ENCODE measurements at regions not wholly inside any gene's neighbourhood (a gene's known extent, or its start where the extent isn't known, plus 50 kb on each side); places are given as distances from the start of the nearest gene placed in this dataset.
"Not testable (repeated sequence)": the region's sequence is repeated elsewhere in the genome, so short reads cannot be mapped to it uniquely, and the experiment has no call there.

- DNase-seq: no peak
Measured at GRCh38 chr18:67455890-67456501, 60.5 kb downstream of the DSEL start.

GRCh38 chr18:67453901-67454300, 62.6 kb downstream of the DSEL start:
- no peak for DNase-seq

- DNase-seq: no peak
Measured at GRCh38 chr18:67451960-67452359, 64.6 kb downstream of the DSEL start.

- not testable (repeated sequence) for DNase-seq
Measured at GRCh38 chr18:67451101-67451500, 65.4 kb downstream of the DSEL start.

DNA sequence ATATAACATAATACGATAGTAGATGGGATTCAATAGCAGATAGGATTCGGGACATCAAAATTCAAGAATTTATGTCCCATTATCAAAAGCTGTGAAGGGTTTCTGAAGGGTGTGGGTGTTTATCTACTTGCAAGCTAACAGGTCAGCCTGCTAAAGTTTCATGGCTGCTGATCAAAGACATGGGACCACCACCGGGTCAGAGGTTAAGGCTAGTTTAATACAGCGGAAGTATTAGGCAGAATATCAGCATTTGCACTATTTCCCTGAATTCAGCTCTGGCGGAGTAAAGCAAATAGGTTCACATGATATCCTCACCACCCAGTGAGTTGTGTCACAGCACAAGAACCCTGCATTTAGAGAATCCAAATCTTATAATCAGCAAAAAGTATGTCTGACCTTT, 82.5 kb downstream of the DSEL start:
- DNase-seq: no peak

GRCh38 chr18:67432806-67433205, 83.7 kb downstream of the DSEL start:
- no peak for DNase-seq

- no peak for DNase-seq
Measured at GRCh38 chr18:67428805-67429204, 87.7 kb downstream of the DSEL start.

- DNase-seq: no peak
Measured at GRCh38 chr18:67428158-67428557, 88.4 kb downstream of the DSEL start.

- no peak for DNase-seq
Measured at GRCh38 chr18:67426486-67426885, 90.0 kb downstream of the DSEL start.

- DNase-seq: no peak
Measured at GRCh38 chr18:67425672-67426071, 90.8 kb downstream of the DSEL start.

- no peak for DNase-seq
Measured at GRCh38 chr18:67421651-67422050, 94.9 kb downstream of the DSEL start.

GRCh38 chr18:67417864-67418523, 98.5 kb downstream of the DSEL start:
- DNase-seq: no peak

DNA sequence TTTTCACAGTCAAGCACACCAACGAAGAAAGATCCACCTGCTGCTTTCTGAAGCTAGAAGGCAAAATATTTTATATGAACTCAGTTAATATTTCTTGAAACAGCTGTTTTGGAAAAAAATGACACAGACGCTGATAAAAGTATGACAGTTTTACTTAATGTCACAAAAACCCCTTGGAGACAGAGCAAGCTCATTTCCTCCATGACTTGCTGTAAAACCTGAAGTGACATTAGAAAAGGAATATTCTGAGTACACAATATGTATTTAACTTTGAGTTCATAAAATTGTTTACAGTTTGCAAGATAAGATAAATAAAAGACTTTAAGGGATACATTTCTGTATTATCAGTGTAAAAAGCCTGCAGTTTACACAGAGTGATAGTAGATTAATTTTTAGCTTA, 105.4 kb downstream of the DSEL start:
- no peak for DNase-seq

- DNase-seq: no peak
Measured at GRCh38 chr18:67410075-67411070, 106.1 kb downstream of the DSEL start.

DNA sequence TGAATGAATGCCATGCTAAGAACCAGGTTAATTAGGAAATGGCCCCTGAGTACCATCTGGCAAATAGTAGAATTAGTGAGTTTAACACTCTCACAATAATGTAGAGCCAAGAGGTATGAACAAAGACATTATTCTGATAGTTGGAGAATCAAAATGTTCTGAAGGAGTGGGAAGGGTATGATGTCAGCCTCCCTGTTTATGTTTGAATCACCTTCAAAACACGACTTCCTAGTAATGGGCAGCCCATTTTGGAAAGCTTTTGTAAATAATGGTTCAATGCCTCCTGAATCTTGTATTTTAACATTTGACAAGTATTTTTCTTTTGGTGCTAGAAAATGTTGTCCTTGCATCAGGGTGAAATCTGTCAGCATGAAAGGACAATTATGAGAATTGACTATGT, 108.3 kb downstream of the DSEL start:
- no peak for DNase-seq

DNA sequence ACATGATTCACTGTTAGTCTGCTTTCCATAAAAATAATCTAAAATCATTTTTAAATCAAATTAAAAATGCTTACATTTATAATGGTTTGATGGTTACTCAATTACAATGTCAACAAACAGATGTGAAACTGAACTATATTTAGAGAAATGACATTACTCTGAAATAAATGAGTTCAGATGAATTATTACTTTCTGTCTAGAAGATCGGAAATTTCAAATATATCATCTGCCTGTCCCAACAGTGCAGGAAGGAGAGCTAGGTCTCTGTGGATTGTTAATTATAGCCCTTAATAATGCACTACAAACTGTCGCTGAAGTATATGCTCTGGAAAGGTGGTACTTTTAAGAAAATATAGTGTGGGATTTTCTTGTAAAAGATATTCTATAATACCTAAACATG, 109.8 kb downstream of the DSEL start:
- DNase-seq: no peak

DNA sequence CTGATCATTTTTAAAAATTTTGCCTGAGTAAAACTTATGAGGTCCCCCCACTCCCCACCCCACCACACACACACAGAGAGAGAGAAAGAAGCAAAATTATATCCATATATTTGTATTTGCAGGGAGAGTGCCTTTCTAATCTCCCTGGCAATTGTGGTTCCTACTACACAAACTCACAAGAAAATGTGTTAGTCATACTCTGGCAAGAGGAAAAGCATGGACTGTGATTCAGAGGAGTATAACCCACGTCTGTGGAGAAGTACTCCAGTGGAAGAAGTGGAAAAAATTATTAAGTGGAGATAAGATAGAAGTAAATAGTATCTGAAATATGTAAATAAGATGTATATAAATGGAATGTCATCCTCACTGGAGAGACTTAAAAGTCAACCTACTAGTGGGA, 114.0 kb downstream of the DSEL start:
- DNase-seq: no peak

- no peak for DNase-seq
Measured at GRCh38 chr18:67400502-67401117, 115.9 kb downstream of the DSEL start.

DNA sequence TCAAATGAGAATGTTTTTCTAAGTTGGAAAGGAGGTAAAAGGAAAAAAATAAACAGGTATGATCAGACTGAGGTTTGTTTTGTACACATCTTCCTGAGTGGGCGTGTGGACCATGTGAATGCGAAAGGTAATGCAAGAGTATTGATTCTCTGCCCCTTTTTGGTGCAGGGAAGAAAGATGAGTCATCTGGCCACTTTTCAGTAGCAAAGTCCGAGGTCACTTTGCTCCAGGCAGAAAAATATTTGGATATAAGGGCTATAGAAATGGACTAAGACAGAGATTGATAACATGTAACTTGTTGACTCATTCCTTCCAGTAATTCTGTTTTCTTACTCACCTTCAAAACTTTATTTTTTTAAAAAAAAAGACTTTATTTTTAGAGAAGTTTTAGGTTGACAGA, 130.5 kb downstream of the DSEL start:
- no peak for DNase-seq

DNA sequence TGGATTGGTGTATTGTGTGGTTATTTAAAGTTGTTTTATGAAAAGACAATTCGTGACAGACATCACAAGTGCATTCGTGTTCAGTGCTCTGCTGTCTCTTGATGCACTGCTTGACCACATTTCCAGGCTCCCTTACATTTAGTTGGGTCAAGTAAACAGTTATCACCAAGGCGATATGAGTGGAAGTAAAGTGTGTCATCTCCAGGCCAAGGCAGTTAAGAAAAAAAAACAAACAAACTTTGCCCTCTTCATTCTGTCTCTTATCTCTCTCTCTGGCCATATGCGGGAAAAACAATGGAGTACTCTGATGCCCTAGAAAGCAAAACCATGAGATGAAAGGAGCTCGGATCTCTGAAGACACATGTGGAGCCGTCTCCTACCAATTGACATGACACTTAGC, 131.1 kb downstream of the DSEL start:
- DNase-seq: no peak

DNA sequence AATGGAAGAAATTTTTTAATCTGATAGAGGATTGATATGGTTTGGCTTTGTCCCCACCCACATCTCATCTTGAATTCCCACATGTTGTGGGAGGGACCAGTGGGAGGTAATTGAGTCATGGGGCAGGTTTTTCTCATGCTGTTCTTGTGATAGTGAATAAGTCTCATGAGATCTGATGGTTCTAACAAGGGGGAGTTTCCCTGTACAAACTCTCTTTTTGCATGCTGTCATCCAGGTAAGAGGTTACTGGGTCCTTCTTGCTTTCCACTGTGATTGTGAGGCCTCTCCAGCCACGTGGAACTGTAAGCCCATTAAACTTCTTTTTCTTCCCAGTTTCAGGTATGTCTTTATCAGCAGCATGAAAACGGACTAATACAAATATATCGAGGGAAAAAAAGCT, 132.5 kb downstream of the DSEL start:
- not testable (repeated sequence) for DNase-seq

GRCh38 chr18:67381608-67382150, 134.8 kb downstream of the DSEL start:
- no peak for DNase-seq

GRCh38 chr18:67380867-67381266, 135.7 kb downstream of the DSEL start:
- DNase-seq: no peak
